ENCODE measurements at regions not wholly inside any gene's neighbourhood (a gene's known extent, or its start where the extent isn't known, plus 50 kb on each side); places are given as distances from the start of the nearest gene placed in this dataset.

DNA sequence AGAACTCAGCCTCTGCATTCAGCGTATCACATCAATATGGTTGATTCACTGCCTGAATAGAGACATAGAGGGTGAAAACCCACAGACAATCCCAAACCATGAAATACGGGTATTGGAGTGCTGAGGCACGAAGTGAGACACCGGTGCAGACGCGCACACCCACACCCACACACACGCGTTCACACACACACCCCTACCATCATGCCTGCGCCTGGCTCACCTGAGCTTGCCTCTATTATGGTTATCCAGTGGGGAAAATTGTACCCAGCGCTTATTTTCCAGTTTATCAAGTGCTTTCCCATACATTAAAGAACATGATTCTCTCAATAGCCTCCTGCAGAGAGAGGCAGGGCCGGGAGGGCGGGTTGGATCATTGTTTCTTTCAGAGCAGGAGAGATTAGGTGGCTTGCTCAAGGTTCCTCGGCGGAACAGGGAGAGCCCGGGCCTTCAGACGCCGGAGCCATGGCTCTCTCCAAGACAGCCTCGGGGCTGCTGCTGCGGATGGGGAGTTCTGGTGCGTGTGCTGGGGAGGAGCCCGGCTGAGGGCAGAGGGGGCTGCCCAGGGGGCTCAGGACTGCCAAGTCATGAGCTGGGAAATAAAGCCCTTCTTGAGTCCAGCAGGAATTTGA, 78.9 kb upstream of the THY1 start:
- Mint-ChIP-seq H3K4me3 (no peak overlapping the region), H3K4me1 (ENCODE audit: low read depth) (no peaks in the 10 kb centered on the region), H3K27me3 (ENCODE audit: low read depth) (peaks cover 26% of the 10 kb centered on the region), H3K36me3 (ENCODE audit: insufficient read depth) (no peaks in the 10 kb centered on the region), H3K9me3 (no peaks in the 10 kb centered on the region)
- no peak for DNase-seq
- ATAC-seq = no peak

DNA sequence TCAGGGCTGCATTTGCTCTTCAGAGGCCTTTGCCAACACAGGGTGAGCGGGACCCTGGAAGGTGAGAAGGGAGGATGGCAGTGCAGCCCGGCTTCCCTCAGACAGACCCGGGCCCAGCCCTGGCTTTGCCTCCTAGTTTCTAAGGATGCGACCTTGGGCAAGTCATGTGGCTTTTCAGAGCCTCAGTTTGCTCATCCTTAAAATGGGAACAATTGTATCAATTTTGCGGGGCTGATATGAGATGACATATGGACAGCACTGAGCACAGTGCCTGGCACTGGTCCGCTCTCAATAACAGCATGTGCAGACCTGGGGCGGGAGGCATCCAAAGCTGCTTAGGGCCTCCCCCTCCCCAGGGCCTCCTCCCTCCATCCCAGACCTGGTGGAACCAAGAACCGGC, 74.7 kb upstream of the THY1 start:
- ATAC-seq (no peak), DNase-seq (no peak)
- Mint-ChIP-seq H3K27me3 (ENCODE audit: low read depth) (peaks cover 19% of the 10 kb centered on the region), H3K9me3 (no peaks in the 10 kb centered on the region), H3K4me3 (no peak overlapping the region), H3K4me1 (ENCODE audit: low read depth) (no peaks in the 10 kb centered on the region), H3K36me3 (ENCODE audit: insufficient read depth) (no peaks in the 10 kb centered on the region)

DNA sequence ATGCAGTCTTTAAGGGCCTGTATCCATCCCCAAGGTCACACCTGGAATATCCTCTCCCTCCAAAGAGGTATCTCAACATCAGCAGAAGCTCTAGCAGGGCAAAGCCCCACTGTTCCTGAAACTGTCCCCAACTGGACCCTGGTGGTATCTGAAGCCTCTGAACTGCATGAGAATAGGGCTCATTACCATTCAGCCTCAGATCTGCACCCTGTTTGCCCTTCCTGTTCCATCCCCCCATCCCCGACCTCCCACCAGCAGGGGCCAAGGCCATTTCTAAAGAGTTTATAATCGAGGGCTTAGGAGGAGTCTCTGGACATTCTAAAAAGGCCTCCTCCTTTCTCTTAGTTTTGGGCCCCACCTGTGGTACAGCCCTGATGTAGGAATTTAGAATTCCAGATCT, 74.0 kb upstream of the THY1 start:
- Mint-ChIP-seq H3K36me3 (ENCODE audit: insufficient read depth) (no peaks in the 10 kb centered on the region), H3K4me3 (no peak overlapping the region), H3K9me3 (no peaks in the 10 kb centered on the region), H3K4me1 (ENCODE audit: low read depth) (no peaks in the 10 kb centered on the region), H3K27me3 (ENCODE audit: low read depth) (peaks cover 16% of the 10 kb centered on the region)
- ATAC-seq = no peak
- DNase-seq = no peak

DNA sequence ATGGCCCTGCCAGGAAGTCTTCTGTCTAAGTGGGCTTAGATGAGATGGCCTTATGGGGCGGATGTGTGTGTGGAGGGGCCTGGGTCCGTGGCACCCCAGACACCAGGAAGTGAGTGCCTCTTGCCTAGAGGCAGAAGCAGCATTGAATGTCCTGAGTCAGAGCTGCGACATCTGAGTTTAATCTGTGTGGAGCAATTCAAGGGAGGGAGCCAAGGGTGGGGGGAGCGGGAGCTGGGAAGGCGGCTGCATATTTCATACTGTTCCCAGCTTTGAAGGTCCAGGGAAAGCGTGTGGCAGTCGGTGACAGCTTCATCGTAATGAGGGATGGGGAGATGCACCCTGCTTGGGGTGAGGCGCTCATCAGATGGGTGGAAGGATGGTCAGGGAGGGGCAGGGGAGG, 73.5 kb upstream of the THY1 start:
- Mint-ChIP-seq H3K4me1 (ENCODE audit: low read depth) (no peaks in the 10 kb centered on the region), H3K36me3 (ENCODE audit: insufficient read depth) (no peaks in the 10 kb centered on the region), H3K9me3 (no peaks in the 10 kb centered on the region), H3K4me3 (no peak overlapping the region), H3K27me3 (ENCODE audit: low read depth) (peaks cover 17% of the 10 kb centered on the region)
- no peak for ATAC-seq
- no peak for DNase-seq

DNA sequence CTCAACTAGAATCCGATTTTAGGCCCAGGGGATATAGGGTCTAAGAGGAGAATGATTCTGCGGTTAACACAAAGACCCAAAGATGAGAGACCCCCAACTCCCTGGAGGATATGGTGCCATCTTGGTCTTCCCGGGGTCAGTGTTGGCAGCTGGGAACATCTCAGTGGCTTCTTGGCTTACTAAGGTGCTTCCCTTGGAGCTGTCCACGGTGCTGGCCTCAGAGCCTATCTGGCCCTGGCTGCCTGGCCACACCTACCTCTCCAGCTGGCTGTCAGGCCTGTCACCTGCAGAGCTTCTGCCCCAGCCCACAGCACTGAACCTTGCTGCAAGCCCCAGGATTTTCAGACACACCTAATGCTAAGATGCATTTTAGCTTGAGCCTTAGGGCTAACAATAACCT, 70.7 kb upstream of the THY1 start:
- H3K4me3 Mint-ChIP-seq = no peak overlapping the region
- H3K4me1 Mint-ChIP-seq (ENCODE audit: low read depth) = no peaks in the 10 kb centered on the region
- no peak for DNase-seq

DNA sequence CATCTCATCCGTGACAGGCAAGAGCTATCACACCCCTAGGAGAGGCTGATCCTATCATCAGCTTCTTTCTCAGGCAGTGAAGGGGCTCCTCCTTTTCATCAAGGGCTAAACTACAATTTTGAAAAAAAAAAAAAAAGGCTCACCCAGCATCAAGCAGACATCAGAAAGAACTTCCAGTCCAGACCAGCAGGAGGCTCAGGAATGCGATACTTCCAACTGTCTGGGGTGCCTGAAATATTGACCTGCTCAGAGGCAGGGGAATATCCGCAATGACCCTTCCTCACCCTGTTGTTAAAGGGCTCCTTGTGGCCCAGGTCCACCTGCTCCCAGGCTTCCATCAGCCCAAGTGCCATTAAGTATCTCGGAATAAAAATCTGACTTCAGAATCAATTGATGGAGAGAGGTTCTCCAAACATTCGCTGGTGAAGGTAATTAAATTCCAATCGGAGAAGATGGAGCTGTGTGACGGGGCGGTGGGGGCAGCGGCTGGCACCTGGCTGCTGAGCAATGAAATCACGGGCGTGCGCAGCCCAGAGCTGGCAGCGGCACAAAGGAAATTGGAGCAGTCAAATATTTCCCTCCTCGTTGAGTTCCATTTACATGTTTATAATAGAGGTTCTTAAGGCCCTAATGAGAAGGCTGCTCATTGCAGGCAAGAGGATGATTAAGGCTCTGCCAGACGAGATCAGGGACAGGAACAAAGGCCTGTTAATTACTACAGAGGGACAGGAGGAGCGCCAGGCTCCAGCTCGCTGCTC, 69.0 kb upstream of the THY1 start:
- no peak overlapping the region for H3K4me3 Mint-ChIP-seq
- H3K27me3 Mint-ChIP-seq (ENCODE audit: low read depth) = peaks cover 22% of the 10 kb centered on the region
- H3K36me3 Mint-ChIP-seq (ENCODE audit: insufficient read depth) = no peaks in the 10 kb centered on the region
- DNase-seq (no peak), ATAC-seq (no peak)
- H3K4me1 Mint-ChIP-seq (ENCODE audit: low read depth) = no peaks in the 10 kb centered on the region
- H3K9me3 Mint-ChIP-seq = no peaks in the 10 kb centered on the region

More for the DNA sequence above, 70.7 kb upstream of the THY1 start:
- no peak for ATAC-seq
- H3K27me3 Mint-ChIP-seq (ENCODE audit: low read depth) = peaks cover 21% of the 10 kb centered on the region
- H3K36me3 Mint-ChIP-seq (ENCODE audit: insufficient read depth) = no peaks in the 10 kb centered on the region
- H3K9me3 Mint-ChIP-seq = no peaks in the 10 kb centered on the region

DNA sequence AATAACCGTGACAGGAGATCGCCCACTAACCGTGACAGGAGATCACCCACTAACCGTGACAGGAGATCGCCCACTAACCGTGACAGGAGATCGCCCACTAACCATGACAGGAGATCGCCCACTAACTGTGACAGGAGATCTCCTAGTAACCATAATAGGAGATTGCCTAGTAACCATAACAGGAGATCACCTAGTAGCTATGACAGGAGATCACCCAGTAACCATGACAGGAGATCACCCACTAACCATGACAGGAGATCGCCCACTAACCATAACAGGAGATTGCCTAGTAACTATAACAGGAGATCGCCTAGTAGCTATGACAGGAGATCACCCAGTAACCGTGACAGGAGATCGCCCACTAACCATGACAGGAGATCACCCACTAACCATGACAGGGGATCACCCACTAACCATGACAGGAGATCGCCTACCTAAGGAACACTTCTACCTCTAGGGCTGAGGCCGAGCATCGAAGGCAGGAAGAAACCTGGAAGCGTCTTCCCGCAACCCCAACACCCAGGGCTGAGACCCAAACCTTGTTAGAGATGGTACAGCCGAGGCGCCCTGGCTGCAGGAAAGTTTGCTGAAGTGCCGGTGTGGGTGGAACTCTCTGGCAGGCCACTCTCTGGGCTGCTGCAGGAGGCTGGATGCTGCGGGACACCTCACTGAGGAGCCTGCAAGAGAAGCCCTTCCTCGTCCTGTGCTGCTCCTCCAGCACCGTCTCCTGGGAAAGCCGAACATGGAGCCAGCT, 67.5 kb upstream of the THY1 start:
- H3K27me3 Mint-ChIP-seq (ENCODE audit: low read depth) = peaks cover 23% of the 10 kb centered on the region
- H3K4me3 Mint-ChIP-seq = no peak overlapping the region
- H3K36me3 Mint-ChIP-seq (ENCODE audit: insufficient read depth) = no peaks in the 10 kb centered on the region
- no peaks in the 10 kb centered on the region for H3K9me3 Mint-ChIP-seq
- ATAC-seq (no peak), DNase-seq (no peak)
- no peaks in the 10 kb centered on the region for H3K4me1 Mint-ChIP-seq (ENCODE audit: low read depth)

DNA sequence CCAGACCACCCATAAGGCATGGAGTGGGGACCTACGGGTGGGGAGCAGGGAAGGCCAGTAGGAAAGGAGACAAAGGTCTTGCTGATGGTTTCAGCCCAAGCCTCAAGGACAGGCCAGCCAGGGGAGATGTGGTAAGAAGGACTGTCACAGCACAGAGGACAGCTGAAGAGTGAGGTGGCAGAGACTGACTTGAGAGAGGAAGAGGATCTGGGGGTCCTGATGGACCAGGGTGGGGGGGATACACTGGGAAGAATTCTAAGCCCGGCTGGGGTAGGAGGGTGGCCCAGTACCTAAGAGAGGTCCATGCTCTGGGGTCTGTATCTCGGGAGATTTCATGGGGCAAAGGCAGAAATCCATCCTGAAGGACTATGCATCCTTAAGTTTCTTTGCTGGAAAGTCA, 66.1 kb upstream of the THY1 start:
- DNase-seq = no peak
- Mint-ChIP-seq H3K4me3 (no peak overlapping the region), H3K36me3 (ENCODE audit: insufficient read depth) (no peaks in the 10 kb centered on the region)

DNA sequence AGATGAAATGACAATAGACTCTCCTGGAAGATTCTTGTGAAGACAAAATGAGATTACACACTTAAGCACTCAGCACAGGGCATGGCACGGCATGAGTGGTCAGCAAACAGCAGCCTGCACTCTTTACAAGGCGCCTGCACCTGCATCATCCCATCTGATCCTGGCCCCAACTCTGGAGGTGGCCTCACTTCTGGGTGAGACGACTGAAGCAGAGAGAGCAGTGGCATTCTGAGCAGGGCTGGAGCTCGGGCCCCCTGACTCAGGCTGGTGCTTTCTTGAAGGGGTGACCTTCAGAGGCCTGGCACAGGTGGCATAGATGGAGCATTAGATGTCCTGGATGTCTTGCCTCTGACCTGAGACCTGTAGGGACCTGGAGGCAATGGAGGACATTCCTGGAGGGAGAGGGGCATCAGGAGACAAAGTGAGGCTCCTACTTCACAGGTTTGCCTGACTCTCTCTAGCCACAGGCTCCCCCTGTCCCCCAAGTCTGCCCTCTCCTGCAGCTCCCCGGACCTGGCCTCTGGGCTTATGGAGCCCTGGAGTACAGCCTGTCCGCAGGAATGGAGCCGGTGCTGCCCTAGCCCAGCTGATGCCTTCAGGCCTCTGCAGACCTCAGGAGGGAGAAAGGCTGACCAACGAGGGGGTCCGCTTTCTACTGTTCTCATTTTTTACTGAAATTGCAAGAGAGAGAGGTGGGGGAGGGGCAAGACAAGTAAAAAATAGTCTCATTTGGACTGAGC, 65.5 kb upstream of the THY1 start:
- Mint-ChIP-seq H3K27me3 (ENCODE audit: low read depth) (peaks cover 25% of the 10 kb centered on the region), H3K9me3 (no peaks in the 10 kb centered on the region), H3K4me1 (ENCODE audit: low read depth) (no peaks in the 10 kb centered on the region), H3K4me3 (no peak overlapping the region), H3K36me3 (ENCODE audit: insufficient read depth) (no peaks in the 10 kb centered on the region)
- ATAC-seq = no peak
- DNase-seq = no peak

More for the DNA sequence above, 66.1 kb upstream of the THY1 start:
- Mint-ChIP-seq H3K4me1 (ENCODE audit: low read depth) (no peaks in the 10 kb centered on the region), H3K27me3 (ENCODE audit: low read depth) (peaks cover 26% of the 10 kb centered on the region), H3K9me3 (no peaks in the 10 kb centered on the region)
- ATAC-seq = no peak

DNA sequence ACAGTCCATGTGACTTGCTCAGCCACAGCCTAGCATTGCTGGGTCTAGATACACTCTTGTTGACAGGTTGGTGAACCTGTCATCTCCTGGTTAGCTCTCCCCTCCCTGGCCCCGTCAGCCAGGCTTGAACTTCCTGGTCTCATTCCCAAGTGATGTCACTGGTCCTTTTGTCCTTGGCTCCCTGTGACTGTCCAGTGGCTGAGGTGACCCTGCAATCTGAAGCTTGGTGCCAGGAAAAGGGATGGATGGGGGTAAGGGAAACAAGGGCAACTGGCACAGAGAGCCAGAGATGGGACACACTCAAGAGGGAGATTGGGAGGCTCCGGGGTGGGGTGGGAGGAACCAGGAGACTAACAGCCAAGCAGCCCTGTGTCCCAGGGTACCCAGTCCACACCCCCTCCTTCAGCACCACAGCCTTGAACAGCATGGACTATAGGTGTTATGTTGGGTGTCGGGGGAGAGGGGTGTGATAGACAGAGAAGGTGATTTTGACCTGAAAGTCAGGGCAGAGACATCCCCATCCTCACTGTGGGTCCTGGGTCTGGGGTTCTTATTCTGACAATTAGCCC, 63.8 kb upstream of the THY1 start:
- H3K36me3 Mint-ChIP-seq (ENCODE audit: insufficient read depth) = no peaks in the 10 kb centered on the region
- peaks cover 36% of the 10 kb centered on the region for H3K27me3 Mint-ChIP-seq (ENCODE audit: low read depth)
- DNase-seq (no peak), ATAC-seq (no peak)
- no peak overlapping the region for H3K4me3 Mint-ChIP-seq
- no peaks in the 10 kb centered on the region for H3K9me3 Mint-ChIP-seq
- no peaks in the 10 kb centered on the region for H3K4me1 Mint-ChIP-seq (ENCODE audit: low read depth)

DNA sequence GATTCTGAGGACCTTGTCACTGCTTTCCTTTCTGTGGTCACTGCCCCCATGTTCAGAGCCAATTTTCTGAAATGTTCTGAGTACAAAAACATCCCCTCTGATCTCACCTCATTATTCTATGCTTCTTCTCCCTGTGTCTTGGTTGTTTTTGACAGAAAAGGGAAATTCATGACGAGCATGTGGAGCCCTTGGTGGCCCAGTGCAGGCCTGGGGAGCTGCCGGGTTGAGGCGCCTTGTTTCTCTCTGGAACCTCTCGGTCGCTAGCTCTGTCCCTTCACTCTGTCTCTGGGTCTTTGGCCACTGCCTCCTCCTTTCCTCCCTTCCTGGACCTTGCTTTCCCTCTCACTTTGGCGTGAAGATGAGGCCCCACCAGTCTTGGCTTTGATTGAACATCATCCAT, 63.0 kb upstream of the THY1 start:
- no peaks in the 10 kb centered on the region for H3K9me3 Mint-ChIP-seq
- H3K27me3 Mint-ChIP-seq (ENCODE audit: low read depth) = peaks cover 35% of the 10 kb centered on the region
- no peaks in the 10 kb centered on the region for H3K36me3 Mint-ChIP-seq (ENCODE audit: insufficient read depth)
- no peak overlapping the region for H3K4me3 Mint-ChIP-seq
- DNase-seq (no peak), ATAC-seq (no peak)
- no peaks in the 10 kb centered on the region for H3K4me1 Mint-ChIP-seq (ENCODE audit: low read depth)

DNA sequence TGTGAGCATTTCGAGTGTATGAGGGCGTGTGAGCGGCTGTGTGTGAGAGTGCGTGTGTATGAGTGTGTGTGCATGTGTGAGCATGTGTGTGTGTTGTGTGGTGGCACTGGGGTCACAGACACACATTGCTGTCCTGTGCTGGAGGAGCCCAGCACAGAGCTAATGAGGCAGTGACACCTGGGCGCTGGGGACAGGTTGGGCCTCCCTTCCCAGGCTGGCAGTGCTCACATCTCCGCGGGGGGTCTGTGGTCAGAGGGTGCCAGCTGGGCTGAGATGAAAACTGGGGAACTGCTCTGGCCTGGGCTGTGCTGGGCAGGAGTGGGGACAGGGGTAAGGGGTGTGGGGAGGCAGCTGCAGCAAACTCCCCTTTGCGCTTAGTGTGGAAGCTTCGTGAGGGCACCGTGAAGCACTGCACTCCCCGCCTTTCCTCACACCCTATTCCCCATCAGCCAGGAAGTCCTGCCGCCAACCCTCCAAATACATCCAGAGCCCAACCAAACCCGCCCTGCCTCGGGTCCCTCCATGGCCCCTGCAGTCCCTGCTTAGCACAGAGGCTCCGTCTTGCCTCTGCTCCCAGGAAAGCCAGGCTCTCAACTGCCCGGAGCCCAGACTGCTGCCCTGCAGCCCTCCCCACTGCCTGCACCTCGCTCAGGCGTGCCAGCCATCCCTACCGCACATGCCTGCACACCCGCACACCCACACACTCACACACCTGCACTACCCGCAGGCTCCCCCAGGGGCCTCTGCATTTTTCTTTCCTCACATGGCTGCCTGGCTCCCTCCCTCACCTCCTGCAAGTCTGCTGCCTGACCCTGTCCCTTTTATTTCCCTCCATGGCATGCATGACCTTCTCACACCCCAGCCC, 62.0 kb upstream of the THY1 start:
- no peaks in the 10 kb centered on the region for H3K9me3 Mint-ChIP-seq
- H3K4me1 Mint-ChIP-seq (ENCODE audit: low read depth) = no peaks in the 10 kb centered on the region
- DNase-seq (no peak), ATAC-seq (no peak)
- H3K27me3 Mint-ChIP-seq (ENCODE audit: low read depth) = peaks cover 36% of the 10 kb centered on the region
- H3K4me3 Mint-ChIP-seq = no peak overlapping the region
- no peaks in the 10 kb centered on the region for H3K36me3 Mint-ChIP-seq (ENCODE audit: insufficient read depth)

DNA sequence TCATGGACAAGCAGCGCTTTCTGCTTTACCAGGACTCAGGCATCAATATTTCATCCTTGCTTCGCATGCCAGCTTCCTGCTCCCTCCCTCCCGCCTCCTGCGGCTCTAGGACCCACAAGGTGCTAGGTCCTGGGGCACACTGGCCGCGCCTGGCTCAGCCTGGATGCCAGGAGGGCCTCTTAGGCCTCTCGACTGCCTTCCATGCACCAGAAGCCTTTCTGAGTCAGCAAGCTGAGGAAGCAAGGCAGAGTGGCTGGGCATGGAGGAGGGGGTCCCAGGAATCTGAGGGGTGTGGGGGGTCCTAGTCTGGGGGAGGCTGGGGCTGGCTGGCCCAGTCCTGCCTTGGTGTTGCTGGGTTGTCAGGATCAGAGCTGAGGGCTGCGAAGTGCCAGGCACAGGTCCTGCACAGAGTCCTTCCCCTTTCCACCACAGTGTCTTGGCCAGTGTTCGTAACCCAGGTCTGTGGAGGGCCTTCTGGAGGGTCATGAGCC, 61.0 kb upstream of the THY1 start:
- H3K4me3 Mint-ChIP-seq = no peak overlapping the region
- no peaks in the 10 kb centered on the region for H3K36me3 Mint-ChIP-seq (ENCODE audit: insufficient read depth)
- peaks cover 34% of the 10 kb centered on the region for H3K27me3 Mint-ChIP-seq (ENCODE audit: low read depth)
- H3K4me1 Mint-ChIP-seq (ENCODE audit: low read depth) = no peaks in the 10 kb centered on the region
- DNase-seq (no peak), ATAC-seq (no peak)
- no peaks in the 10 kb centered on the region for H3K9me3 Mint-ChIP-seq

Data from activated T-cell treated with anti-CD3 and anti-CD28 coated beads, Interleukin-2, amount 50 U/mL, for 4 hours (primary cell).